SH-SY5Y (cell line): ENCODE measurements at regions not wholly inside any gene's neighbourhood (a gene's known extent, or its start where the extent isn't known, plus 50 kb on each side); places are given as distances from the start of the nearest gene placed in this dataset.

ENCODE experiments used
- GATA2 ChIP-seq: IDR thresholded peaks from 2 replicates; pipeline ENCODE4 v1.6.1; 2011; ENCODE audit warnings: mild to moderate bottlenecking, low read depth, low read length
- GATA3 ChIP-seq: IDR thresholded peaks from 2 replicates; pipeline ENCODE4 v1.6.1; 2011; ENCODE audit warnings: low read depth, mild to moderate bottlenecking, low read length, moderate library complexity

DNA sequence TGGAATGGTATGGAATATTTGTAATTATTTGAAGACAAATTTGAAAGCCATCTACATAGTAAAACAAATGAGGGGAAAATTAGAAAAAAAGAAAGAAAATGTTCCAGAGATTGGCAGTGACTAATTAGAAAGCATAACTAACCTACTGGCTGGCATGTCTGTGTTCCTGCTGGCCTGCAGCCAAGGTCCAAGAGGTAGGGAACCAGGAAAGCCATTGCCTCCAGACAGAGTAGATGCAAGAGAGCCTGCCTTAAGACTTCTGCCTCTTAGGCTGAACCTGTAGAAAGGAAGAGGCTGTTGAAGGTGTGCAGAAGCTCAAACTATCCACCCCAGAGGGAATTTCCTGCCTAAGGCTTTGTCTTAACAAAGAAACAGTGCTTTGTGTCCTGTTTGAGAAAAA, 982.0 kb downstream of the SORCS1 start:
- TF ChIP-seq GATA2 (no peak), GATA3 (no peak)
